ENCODE measurements at regions not wholly inside any gene's neighbourhood (a gene's known extent, or its start where the extent isn't known, plus 50 kb on each side); places are given as distances from the start of the nearest gene placed in this dataset.

DNA sequence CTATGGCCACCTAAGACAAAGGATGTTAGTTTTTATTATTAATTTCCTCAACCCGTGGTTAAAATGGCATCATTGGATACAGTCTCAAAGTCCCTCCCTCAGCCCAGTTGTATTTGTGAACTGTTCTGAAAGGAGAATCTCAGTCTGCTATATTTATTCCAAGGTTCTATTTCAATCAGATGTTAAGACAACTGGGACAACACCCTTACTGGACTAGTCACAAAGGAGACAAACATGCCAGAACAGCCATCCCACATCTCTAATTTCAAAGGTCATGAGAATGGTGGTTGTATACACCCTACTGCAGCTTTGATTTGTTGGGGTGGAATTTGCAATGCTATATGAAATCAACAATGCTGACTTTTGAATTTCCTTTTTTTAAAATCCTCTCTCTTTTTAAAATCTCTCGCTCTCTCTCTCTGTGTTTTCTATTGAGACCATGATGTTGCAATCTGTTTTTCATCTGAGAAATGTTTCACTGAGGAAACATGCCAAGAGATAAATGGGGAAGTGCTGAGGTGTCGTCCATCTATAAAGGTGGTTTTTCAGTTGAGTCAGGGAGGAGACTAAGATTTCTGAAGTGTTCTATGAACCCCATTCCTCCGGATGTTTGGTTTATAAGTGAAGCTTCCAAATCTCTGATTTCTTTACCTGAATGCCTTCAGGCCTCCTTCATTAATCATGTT lies 201.5 kb upstream of the GATB start:
- peaks cover 19% of the 10 kb centered on the region for H3K4me1 Mint-ChIP-seq (ENCODE audit: low read depth, unreplicated experiment)
- Histone ChIP-seq H3K9me3 (peaks cover 6% of the 10 kb centered on the region; the same call in 1 of the 2 replicates), H3K27me3 (replicated peaks; ENCODE audit: control insufficient read depth, insufficient read depth, low read length) (no peaks in the 10 kb centered on the region), H3K36me3 (ENCODE audit: control insufficient read depth, insufficient read depth, low read length) (no peaks in the 10 kb centered on the region), H3K4me1 (peaks cover 11% of the 10 kb centered on the region), H3K4me3 (ENCODE audit: low read depth, low read length) (no peak overlapping the region)
- H3K27ac Mint-ChIP-seq (ENCODE audit: unreplicated experiment): no peak overlapping the region
- H3K4me3 Mint-ChIP-seq (ENCODE audit: unreplicated experiment): no peak overlapping the region
- CTCF ChIA-PET: no interaction called here
- peaks cover 12% of the 10 kb centered on the region for H3K9me3 Mint-ChIP-seq (ENCODE audit: unreplicated experiment)
- intact Hi-C loops (cut with micrococcal nuclease; ENCODE audit: unreplicated experiment): no loop called here
- no TSS peak for BruUV-seq (replicated peaks)
- no peaks in the 10 kb centered on the region for H3K27me3 Mint-ChIP-seq (ENCODE audit: insufficient read depth, unreplicated experiment)
- TF ChIP-seq, protein P1, sequence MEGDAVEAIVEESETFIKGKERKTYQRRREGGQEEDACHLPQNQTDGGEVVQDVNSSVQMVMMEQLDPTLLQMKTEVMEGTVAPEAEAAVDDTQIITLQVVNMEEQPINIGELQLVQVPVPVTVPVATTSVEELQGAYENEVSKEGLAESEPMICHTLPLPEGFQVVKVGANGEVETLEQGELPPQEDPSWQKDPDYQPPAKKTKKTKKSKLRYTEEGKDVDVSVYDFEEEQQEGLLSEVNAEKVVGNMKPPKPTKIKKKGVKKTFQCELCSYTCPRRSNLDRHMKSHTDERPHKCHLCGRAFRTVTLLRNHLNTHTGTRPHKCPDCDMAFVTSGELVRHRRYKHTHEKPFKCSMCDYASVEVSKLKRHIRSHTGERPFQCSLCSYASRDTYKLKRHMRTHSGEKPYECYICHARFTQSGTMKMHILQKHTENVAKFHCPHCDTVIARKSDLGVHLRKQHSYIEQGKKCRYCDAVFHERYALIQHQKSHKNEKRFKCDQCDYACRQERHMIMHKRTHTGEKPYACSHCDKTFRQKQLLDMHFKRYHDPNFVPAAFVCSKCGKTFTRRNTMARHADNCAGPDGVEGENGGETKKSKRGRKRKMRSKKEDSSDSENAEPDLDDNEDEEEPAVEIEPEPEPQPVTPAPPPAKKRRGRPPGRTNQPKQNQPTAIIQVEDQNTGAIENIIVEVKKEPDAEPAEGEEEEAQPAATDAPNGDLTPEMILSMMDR (IDR thresholded peaks at IDR 0.05; ENCODE audit: insufficient read depth in 1 of 2, low read depth in 1 of 2, low read length in 1 of 2, severe bottlenecking in 1 of 2, unreplicated experiment in 1 of 2): no peak
- peaks cover 6% of the 10 kb centered on the region for H3K36me3 Mint-ChIP-seq (ENCODE audit: insufficient read depth, unreplicated experiment)
- POLR2A ChIA-PET: no interaction called here
- no peak for DNase-seq

GRCh38 chr4:151961456-151961855 lies 200.6 kb upstream of the GATB start:
- Histone ChIP-seq H3K36me3 (ENCODE audit: control insufficient read depth, insufficient read depth, low read length) (no peaks in the 10 kb centered on the region), H3K9me3 (peaks cover 6% of the 10 kb centered on the region; the same call in 1 of the 2 replicates), H3K27me3 (replicated peaks; ENCODE audit: control insufficient read depth, insufficient read depth, low read length) (no peaks in the 10 kb centered on the region), H3K4me3 (ENCODE audit: low read depth, low read length) (no peak overlapping the region), H3K4me1 (peaks cover 16% of the 10 kb centered on the region)
- H3K36me3 Mint-ChIP-seq (ENCODE audit: insufficient read depth, unreplicated experiment): peaks cover 10% of the 10 kb centered on the region
- H3K27me3 Mint-ChIP-seq (ENCODE audit: insufficient read depth, unreplicated experiment): no peaks in the 10 kb centered on the region
- H3K9me3 Mint-ChIP-seq (ENCODE audit: unreplicated experiment): peaks cover 12% of the 10 kb centered on the region
- BruUV-seq (replicated peaks): no TSS peak
- no peak overlapping the region for H3K4me3 Mint-ChIP-seq (ENCODE audit: unreplicated experiment)
- CTCF ChIA-PET: interaction anchor here (0.5 kb wide), 1 partner anchor 267 kb away, joined by 5 read pairs; no protein-coding TSS in a partner anchor
- no peak overlapping the region for H3K27ac Mint-ChIP-seq (ENCODE audit: unreplicated experiment)
- peaks cover 27% of the 10 kb centered on the region for H3K4me1 Mint-ChIP-seq (ENCODE audit: low read depth, unreplicated experiment)
- no peak for DNase-seq
- intact Hi-C loops (cut with micrococcal nuclease; ENCODE audit: unreplicated experiment): no loop called here
- TF ChIP-seq, protein P1 (IDR thresholded peaks at IDR 0.05; ENCODE audit: insufficient read depth in 1 of 2, low read depth in 1 of 2, low read length in 1 of 2, severe bottlenecking in 1 of 2, unreplicated experiment in 1 of 2): no peak
- POLR2A ChIA-PET: no interaction called here

GRCh38 chr4:151960449-151961230 lies 199.8 kb upstream of the GATB start:
- Histone ChIP-seq H3K9me3 (peaks cover 6% of the 10 kb centered on the region; the same call in 1 of the 2 replicates), H3K27me3 (replicated peaks; ENCODE audit: control insufficient read depth, insufficient read depth, low read length) (no peaks in the 10 kb centered on the region), H3K36me3 (ENCODE audit: control insufficient read depth, insufficient read depth, low read length) (no peaks in the 10 kb centered on the region), H3K4me3 (ENCODE audit: low read depth, low read length) (no peak overlapping the region), H3K4me1 (peaks cover 25% of the 10 kb centered on the region)
- intact Hi-C loops (cut with micrococcal nuclease; ENCODE audit: unreplicated experiment): no loop called here
- Mint-ChIP-seq H3K4me3 (ENCODE audit: unreplicated experiment) (no peak overlapping the region), H3K9me3 (ENCODE audit: unreplicated experiment) (peaks cover 12% of the 10 kb centered on the region), H3K4me1 (ENCODE audit: low read depth, unreplicated experiment) (peaks cover 34% of the 10 kb centered on the region), H3K27me3 (ENCODE audit: insufficient read depth, unreplicated experiment) (no peaks in the 10 kb centered on the region), H3K27ac (ENCODE audit: unreplicated experiment) (no peak overlapping the region), H3K36me3 (ENCODE audit: insufficient read depth, unreplicated experiment) (peaks cover 10% of the 10 kb centered on the region)
- TF ChIP-seq, protein P1 (IDR thresholded peaks at IDR 0.05; ENCODE audit: insufficient read depth in 1 of 2, low read depth in 1 of 2, low read length in 1 of 2, severe bottlenecking in 1 of 2, unreplicated experiment in 1 of 2): no peak
- BruUV-seq (replicated peaks): no TSS peak
- CTCF ChIA-PET: interaction anchor here (0.5 kb wide), 1 partner anchor 268 kb away, joined by 5 read pairs; no protein-coding TSS in a partner anchor
- DNase-seq: no peak
- POLR2A ChIA-PET: no interaction called here

Data from Caco-2 (cell line).